Brain microvascular endothelial cell (primary cell): ENCODE measurements at regions not wholly inside any gene's neighbourhood (a gene's known extent, or its start where the extent isn't known, plus 50 kb on each side); places are given as distances from the start of the nearest gene placed in this dataset.

ENCODE experiments used
- DNase-seq: peaks from one replicate; pipeline ENCODE4 v3.0.0-alpha.2; 2020
- H3K27ac ChIP-seq: fragments of 250-450 bp; sonication (Bioruptor Pico); 2 replicates; pipeline ENCODE4 v1.5.1; 2020; ENCODE audit warnings: mild to moderate bottlenecking, moderate library complexity
- H3K27me3 ChIP-seq: fragments of 250-450 bp; sonication (Bioruptor Pico); replicated peaks from 2 replicates; pipeline ENCODE4 v1.5.1; 2020; ENCODE audit warnings: mild to moderate bottlenecking
- H3K36me3 ChIP-seq: fragments of 250-450 bp; sonication (Bioruptor Pico); replicated peaks from 2 replicates; pipeline ENCODE4 v1.5.1; 2020; ENCODE audit warnings: mild to moderate bottlenecking
- H3K4me3 ChIP-seq: 2 replicates; pipeline ENCODE4 v1.5.1; 2011; ENCODE audit warnings: low read depth, mild to moderate bottlenecking, control low read depth, low read length, moderate library complexity
- in situ Hi-C: cut with HindIII; loops from 2 replicates; pipeline ENCODE4 v1.10.0; 2017; ENCODE audit warnings: low sequenced_read_pairs, low pct_ligation_motif_present
- TF ChIP-seq, protein P1 (sequence below): IDR thresholded peaks from 2 replicates; pipeline ENCODE4 v1.5.1; 2011; ENCODE audit warnings: low read depth, mild to moderate bottlenecking, moderate library complexity, low read length, control low read depth, inconsistent platforms; ENCODE audit errors: missing control alignments

GRCh38 chr6:9066726-9067125 lies 631.4 kb upstream of the SLC35B3 start:
- in situ Hi-C loops = no loop called here
- H3K36me3 ChIP-seq = no peaks in the 10 kb centered on the region
- H3K27ac ChIP-seq = no peak overlapping the region
- TF ChIP-seq, protein P1, sequence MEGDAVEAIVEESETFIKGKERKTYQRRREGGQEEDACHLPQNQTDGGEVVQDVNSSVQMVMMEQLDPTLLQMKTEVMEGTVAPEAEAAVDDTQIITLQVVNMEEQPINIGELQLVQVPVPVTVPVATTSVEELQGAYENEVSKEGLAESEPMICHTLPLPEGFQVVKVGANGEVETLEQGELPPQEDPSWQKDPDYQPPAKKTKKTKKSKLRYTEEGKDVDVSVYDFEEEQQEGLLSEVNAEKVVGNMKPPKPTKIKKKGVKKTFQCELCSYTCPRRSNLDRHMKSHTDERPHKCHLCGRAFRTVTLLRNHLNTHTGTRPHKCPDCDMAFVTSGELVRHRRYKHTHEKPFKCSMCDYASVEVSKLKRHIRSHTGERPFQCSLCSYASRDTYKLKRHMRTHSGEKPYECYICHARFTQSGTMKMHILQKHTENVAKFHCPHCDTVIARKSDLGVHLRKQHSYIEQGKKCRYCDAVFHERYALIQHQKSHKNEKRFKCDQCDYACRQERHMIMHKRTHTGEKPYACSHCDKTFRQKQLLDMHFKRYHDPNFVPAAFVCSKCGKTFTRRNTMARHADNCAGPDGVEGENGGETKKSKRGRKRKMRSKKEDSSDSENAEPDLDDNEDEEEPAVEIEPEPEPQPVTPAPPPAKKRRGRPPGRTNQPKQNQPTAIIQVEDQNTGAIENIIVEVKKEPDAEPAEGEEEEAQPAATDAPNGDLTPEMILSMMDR = no peak
- no peak for DNase-seq
- no peaks in the 10 kb centered on the region for H3K27me3 ChIP-seq
- H3K4me3 ChIP-seq = no peak overlapping the region

- DNase-seq = no peak
- Histone ChIP-seq H3K4me3 (no peak overlapping the region), H3K27ac (no peak overlapping the region), H3K36me3 (no peaks in the 10 kb centered on the region), H3K27me3 (no peaks in the 10 kb centered on the region)
- in situ Hi-C loops = no loop called here
- TF ChIP-seq, protein P1 = no peak
These were observed 628.8 kb upstream of the SLC35B3 start for GRCh38 chr6:9064156-9064555.

DNA sequence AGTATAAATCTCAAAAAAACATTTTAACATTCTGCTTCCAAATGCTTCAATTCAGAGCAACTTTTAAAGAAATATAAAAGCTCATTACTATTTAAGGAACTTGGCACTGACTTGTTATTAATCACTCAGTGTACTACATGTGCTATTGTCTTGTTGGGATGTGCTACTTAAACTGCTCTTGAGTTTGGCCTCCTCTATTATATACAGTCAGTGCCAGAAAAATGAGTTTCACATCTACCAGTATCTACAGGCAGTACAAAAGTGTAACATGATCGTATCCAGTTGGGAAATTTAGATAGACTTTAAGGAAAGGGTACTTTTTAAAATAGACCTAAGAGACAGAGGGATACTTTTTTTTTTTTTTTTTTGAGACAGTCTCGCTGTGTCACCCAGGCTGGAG lies 627.3 kb upstream of the SLC35B3 start:
- DNase-seq = no peak
- Histone ChIP-seq H3K36me3 (no peaks in the 10 kb centered on the region), H3K4me3 (no peak overlapping the region), H3K27ac (no peak overlapping the region), H3K27me3 (no peaks in the 10 kb centered on the region)
- TF ChIP-seq, protein P1 = no peak
- in situ Hi-C loops = no loop called here

GRCh38 chr6:9057937-9058336 lies 622.6 kb upstream of the SLC35B3 start:
- DNase-seq = no peak
- in situ Hi-C loops = no loop called here
- Histone ChIP-seq H3K4me3 (no peak overlapping the region), H3K27me3 (no peaks in the 10 kb centered on the region), H3K27ac (no peak overlapping the region), H3K36me3 (no peaks in the 10 kb centered on the region)
- TF ChIP-seq, protein P1 = no peak

DNA sequence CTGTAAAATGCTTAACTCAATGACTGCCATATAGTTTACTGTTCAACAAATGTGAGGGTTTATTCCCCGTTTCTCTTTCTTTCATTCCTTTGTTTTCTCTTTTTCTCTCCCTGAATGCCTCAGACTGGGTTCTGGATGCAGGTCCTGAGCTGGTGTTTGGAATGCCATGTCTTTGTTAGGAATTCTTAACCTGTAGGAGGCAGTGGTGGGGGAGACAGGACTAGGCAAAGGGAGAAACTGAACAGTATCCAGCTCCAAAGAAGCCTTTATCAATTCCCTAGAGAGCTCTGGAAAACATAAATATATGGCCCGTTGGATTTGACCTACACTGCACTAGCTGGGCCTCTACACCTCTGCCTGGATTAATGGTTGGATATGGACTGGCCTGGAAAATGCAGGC lies 621.2 kb upstream of the SLC35B3 start:
- in situ Hi-C loops = no loop called here
- H3K27me3 ChIP-seq = no peaks in the 10 kb centered on the region
- TF ChIP-seq, protein P1 = no peak
- no peak overlapping the region for H3K27ac ChIP-seq
- H3K36me3 ChIP-seq = no peaks in the 10 kb centered on the region
- H3K4me3 ChIP-seq = no peak overlapping the region
- DNase-seq = no peak

DNA sequence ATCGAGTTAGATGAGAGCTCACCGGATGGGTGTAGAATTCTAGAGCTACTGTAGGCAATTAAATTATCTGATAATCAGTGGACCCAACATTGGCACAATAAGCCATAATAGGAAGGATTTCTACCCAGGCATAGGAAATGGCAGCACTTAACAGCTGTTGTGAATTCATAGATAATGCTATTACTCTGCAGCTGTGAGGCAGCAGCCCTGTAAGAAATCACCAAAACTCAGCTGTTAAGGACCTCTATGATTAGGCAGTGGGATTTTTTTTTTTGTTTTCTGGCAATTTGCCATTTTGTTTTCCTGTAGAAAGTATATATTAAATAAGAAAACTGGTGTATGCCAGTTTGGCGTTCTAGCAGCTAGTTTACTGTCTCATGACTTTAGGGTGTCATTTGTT lies 609.1 kb upstream of the SLC35B3 start:
- TF ChIP-seq, protein P1 = no peak
- in situ Hi-C loops = no loop called here
- H3K27ac ChIP-seq = no peak overlapping the region
- no peak for DNase-seq
- H3K36me3 ChIP-seq = no peaks in the 10 kb centered on the region
- no peaks in the 10 kb centered on the region for H3K27me3 ChIP-seq
- no peak overlapping the region for H3K4me3 ChIP-seq
